SK-N-SH (cell line): ENCODE measurements at regions not wholly inside any gene's neighbourhood (a gene's known extent, or its start where the extent isn't known, plus 50 kb on each side); places are given as distances from the start of the nearest gene placed in this dataset.

ENCODE experiments used
- CTCF ChIA-PET: fragments of 300-600, 350-600 bp; formaldehyde crosslinking; extraction: SDS; loops from one replicate; lab custom pipeline; 2021; lab: Yijun Ruan, JAX
- POLR2A ChIA-PET: fragments of 350-600 bp; sonication (Branson Sonifier 250); formaldehyde crosslinking; extraction: SDS; loops from one replicate; lab custom pipeline; 2020; ENCODE audit warnings: antibody characterized with exemption, inconsistent platforms; lab: Yijun Ruan, JAX
- DNase-seq: peaks from one replicate; pipeline ENCODE4 v3.0.0; 2012
- H2AFZ ChIP-seq: fragments of 200-600 bp; sonication (generic); 2 replicates; pipeline ENCODE4 v1.8.1; 2016; ENCODE audit warnings: antibody characterized with exemption, mild to moderate bottlenecking, low read depth
- H3F3A ChIP-seq: fragments of 200-600 bp; sonication (generic); replicated peaks from 2 replicates; pipeline ENCODE3; 2016; ENCODE audit warnings: antibody characterized with exemption, mild to moderate bottlenecking; ENCODE audit not compliant: insufficient read depth
- H3K27ac ChIP-seq, 2 experiments: fragments of 200-500 bp in 1 of 2; fragments of 200-600 bp in 1 of 2; sonication (Bioruptor generic) in 1 of 2; sonication (generic), shearing (Covaris generic) in 1 of 2; 2 replicates each; pipeline versions ENCODE4 v1.5.1 to v1.6.1; 2014 to 2016; ENCODE audit warnings: low read depth in 2 of 2, inconsistent platforms in 1 of 2, low read length in 1 of 2, mild to moderate bottlenecking in 1 of 2, mixed read lengths in 1 of 2
- H3K27me3 ChIP-seq: fragments of 200-600 bp; sonication (generic), shearing (Covaris generic); 2 replicates; pipeline ENCODE4 v1.6.1; 2016; ENCODE audit warnings: mixed run types; ENCODE audit not compliant: insufficient read depth
- H3K36me3 ChIP-seq, 2 experiments: fragments of 200-500 bp in 1 of 2; fragments of 200-600 bp in 1 of 2; sonication (Bioruptor generic) in 1 of 2; sonication (generic) in 1 of 2; replicated peaks in 1 of 2; 2 replicates each; pipeline versions ENCODE3 to v1.5.1; 2014 to 2016; ENCODE audit warnings: low read length in 1 of 2, mild to moderate bottlenecking in 1 of 2; ENCODE audit not compliant: insufficient read depth in 2 of 2, control insufficient read depth in 1 of 2
- H3K4me1 ChIP-seq, 2 experiments: fragments of 200-500 bp in 1 of 2; fragments of 200-600 bp in 1 of 2; sonication (Bioruptor generic) in 1 of 2; sonication (generic), shearing (Covaris generic) in 1 of 2; 2 replicates each; pipeline versions ENCODE4 v1.5.1 to v1.6.1; 2014 to 2016; ENCODE audit warnings: low read depth in 1 of 2, low read length in 1 of 2, mixed run types in 1 of 2; ENCODE audit not compliant: insufficient read depth in 2 of 2, control insufficient read depth in 1 of 2
- H3K4me2 ChIP-seq: fragments of 200-600 bp; sonication (generic), shearing (Covaris generic); 2 replicates; pipeline ENCODE4 v1.6.1; 2017; ENCODE audit warnings: mixed run types
- H3K4me3 ChIP-seq, 2 experiments: fragments of 200-500 bp in 1 of 2; fragments of 200-600 bp in 1 of 2; sonication (Bioruptor generic) in 1 of 2; sonication (generic), shearing (Covaris generic) in 1 of 2; 2 replicates each; pipeline versions ENCODE4 v1.5.1 to v1.8.1; 2014 to 2016; ENCODE audit warnings: low read depth in 2 of 2, inconsistent platforms in 1 of 2, low read length in 1 of 2, mild to moderate bottlenecking in 1 of 2, mixed read lengths in 1 of 2, moderate library complexity in 1 of 2
- H3K79me2 ChIP-seq: fragments of 200-600 bp; sonication (generic); 2 replicates; pipeline ENCODE4 v1.8.1; 2017; ENCODE audit warnings: mild to moderate bottlenecking; ENCODE audit not compliant: insufficient read depth
- H3K9ac ChIP-seq: fragments of 200-600 bp; sonication (generic); 2 replicates; pipeline ENCODE4 v1.6.1; 2017; ENCODE audit warnings: mixed run types
- H3K9me2 ChIP-seq: fragments of 200-600 bp; sonication (generic); 2 replicates; pipeline ENCODE4 v1.6.1; 2017; ENCODE audit warnings: mixed run types
- H3K9me3 ChIP-seq: fragments of 200-600 bp; sonication (generic); 2 replicates; pipeline ENCODE4 v1.6.1; 2017; ENCODE audit warnings: mixed run types, mild to moderate bottlenecking, moderate library complexity
- H4K20me1 ChIP-seq: fragments of 200-600 bp; sonication (generic); 2 replicates; pipeline ENCODE4 v1.6.1; 2017; ENCODE audit warnings: mild to moderate bottlenecking, mixed run types; ENCODE audit not compliant: insufficient read depth
- CTCF ChIP-seq: fragments of 200-600 bp; sonication (generic); IDR thresholded peaks from 2 replicates; pipeline ENCODE4 v1.6.1; 2017; ENCODE audit warnings: antibody characterized with exemption, mild to moderate bottlenecking, moderate library complexity
- FOSL2 ChIP-seq: IDR thresholded peaks from 2 replicates; pipeline ENCODE4 v1.4.0; 2012; ENCODE audit warnings: low read depth, mild to moderate bottlenecking, moderate library complexity, borderline replicate concordance
- FOXJ3 ChIP-seq: sonication (generic); formaldehyde crosslinking; IDR thresholded peaks from 2 replicates; pipeline ENCODE4 v1.5.1; 2020; ENCODE audit warnings: mild to moderate bottlenecking, missing genetic modification reagents
- FOXM1 ChIP-seq: IDR thresholded peaks from 2 replicates; pipeline ENCODE4 v1.4.0; 2012; ENCODE audit warnings: low read depth, mild to moderate bottlenecking
- GABPA ChIP-seq: IDR thresholded peaks from 2 replicates; pipeline ENCODE4 v1.4.0; 2012; ENCODE audit warnings: low read depth, mild to moderate bottlenecking
- GATA2 ChIP-seq: sonication (generic); formaldehyde crosslinking; IDR thresholded peaks from 2 replicates; pipeline ENCODE4 v1.5.0; 2020; ENCODE audit warnings: mild to moderate bottlenecking, missing genetic modification reagents
- JUND ChIP-seq: IDR thresholded peaks from 2 replicates; pipeline ENCODE4 v1.4.0; 2012
- MXI1 ChIP-seq: IDR thresholded peaks from 2 replicates; pipeline ENCODE4 v1.6.1; 2012; ENCODE audit warnings: mild to moderate bottlenecking, low read depth, low read length, improper control_type of control experiment
- NRF1 ChIP-seq: IDR thresholded peaks from 2 replicates; pipeline ENCODE4 v1.6.1; 2012; ENCODE audit warnings: low read depth, mild to moderate bottlenecking, low read length
- RFX5 ChIP-seq: IDR thresholded peaks from 2 replicates; pipeline ENCODE4 v1.6.1; 2012; ENCODE audit warnings: mild to moderate bottlenecking, improper control_type of control experiment, low read length
- RXRA ChIP-seq: IDR thresholded peaks from 2 replicates; pipeline ENCODE4 v1.4.0; 2012; ENCODE audit warnings: low read depth, mild to moderate bottlenecking, borderline replicate concordance
- TAF1 ChIP-seq: IDR thresholded peaks from 2 replicates; pipeline ENCODE4 v1.6.1; 2012; ENCODE audit warnings: low read depth, mild to moderate bottlenecking, low read length, moderate library complexity, borderline replicate concordance
- YY1 ChIP-seq: IDR thresholded peaks from 2 replicates; pipeline ENCODE4 v1.4.0; 2012; ENCODE audit warnings: low read depth, mild to moderate bottlenecking
- WGBS: methylation state at CpG from one replicate; pipeline ENCODE4 v1.1.6; 2017; ENCODE audit warnings: low lambda C conversion rate; 5-methylcytosine and 5-hydroxymethylcytosine counted together
- TF ChIP-seq, protein P1 (sequence below): IDR thresholded peaks from 2 replicates; pipeline ENCODE4 v1.4.0; 2012; ENCODE audit warnings: low read depth, borderline replicate concordance
- TF ChIP-seq, protein P2 (sequence below): IDR thresholded peaks from 2 replicates; pipeline ENCODE4 v1.6.1; 2012; ENCODE audit warnings: mild to moderate bottlenecking, low read depth, low read length, moderate library complexity
- TF ChIP-seq, protein P3 (sequence below): IDR thresholded peaks from 2 replicates; pipeline ENCODE4; 2012
- TF ChIP-seq, protein P4 (sequence below): fragments of 150-350 bp; IDR thresholded peaks from 2 replicates; pipeline ENCODE4 v1.6.1; 2016; ENCODE audit warnings: mild to moderate bottlenecking, low read depth, low read length

DNA sequence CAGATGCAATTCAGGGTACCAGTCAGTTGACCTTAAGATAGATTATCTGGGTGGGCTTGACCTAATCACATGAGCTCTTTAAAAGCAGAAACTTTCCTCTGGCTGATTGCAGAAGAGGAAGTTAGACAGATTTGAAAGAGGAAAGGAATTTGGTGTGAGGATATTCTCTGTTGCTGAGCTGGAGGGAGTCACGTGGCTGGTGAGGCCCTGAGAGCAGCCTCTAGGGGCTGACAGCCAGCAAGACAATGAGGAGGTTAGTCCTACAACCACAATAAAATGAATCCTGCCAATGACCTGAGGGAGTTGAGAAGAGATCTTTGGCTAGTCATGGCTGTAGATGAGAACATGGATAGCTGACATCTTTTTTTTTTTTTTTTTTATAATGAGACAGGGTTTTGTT lies 87.0 kb upstream of the B3GAT2 start:
- no peak for DNase-seq
- H3K27ac ChIP-seq: no peak overlapping the region
- H2AFZ ChIP-seq: no peak overlapping the region
- TF ChIP-seq, protein P1, sequence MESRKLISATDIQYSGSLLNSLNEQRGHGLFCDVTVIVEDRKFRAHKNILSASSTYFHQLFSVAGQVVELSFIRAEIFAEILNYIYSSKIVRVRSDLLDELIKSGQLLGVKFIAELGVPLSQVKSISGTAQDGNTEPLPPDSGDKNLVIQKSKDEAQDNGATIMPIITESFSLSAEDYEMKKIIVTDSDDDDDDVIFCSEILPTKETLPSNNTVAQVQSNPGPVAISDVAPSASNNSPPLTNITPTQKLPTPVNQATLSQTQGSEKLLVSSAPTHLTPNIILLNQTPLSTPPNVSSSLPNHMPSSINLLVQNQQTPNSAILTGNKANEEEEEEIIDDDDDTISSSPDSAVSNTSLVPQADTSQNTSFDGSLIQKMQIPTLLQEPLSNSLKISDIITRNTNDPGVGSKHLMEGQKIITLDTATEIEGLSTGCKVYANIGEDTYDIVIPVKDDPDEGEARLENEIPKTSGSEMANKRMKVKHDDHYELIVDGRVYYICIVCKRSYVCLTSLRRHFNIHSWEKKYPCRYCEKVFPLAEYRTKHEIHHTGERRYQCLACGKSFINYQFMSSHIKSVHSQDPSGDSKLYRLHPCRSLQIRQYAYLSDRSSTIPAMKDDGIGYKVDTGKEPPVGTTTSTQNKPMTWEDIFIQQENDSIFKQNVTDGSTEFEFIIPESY: no peak
- TF ChIP-seq NRF1 (no peak), YY1 (no peak), FOSL2 (no peak)
- WGBS: 46% methylated on average over 1 of the region's 1 CpG
- no peaks in the 10 kb centered on the region for H4K20me1 ChIP-seq
- H3K9me3 ChIP-seq: no peaks in the 10 kb centered on the region
- no peak overlapping the region for H3K4me2 ChIP-seq
- H3K27me3 ChIP-seq: no peaks in the 10 kb centered on the region; the same call in 1 of the 2 replicates
- H3K4me1 ChIP-seq: peaks cover 0 to 4% of the 10 kb centered on the region in 2 experiments; a peak in 1 of 4 replicates
- CTCF ChIA-PET: interaction anchor here (1.1 kb wide), 1 partner anchor 156 kb away, joined by 3 read pairs; no protein-coding TSS in a partner anchor
- H3K36me3 ChIP-seq: no peaks in the 10 kb centered on the region
- H3K9me2 ChIP-seq: no peaks in the 10 kb centered on the region
- POLR2A ChIA-PET: no interaction called here
- no peak overlapping the region for H3K4me3 ChIP-seq
- H3K9ac ChIP-seq: no peak overlapping the region
- H3F3A ChIP-seq: no peaks in the 10 kb centered on the region
- no peaks in the 10 kb centered on the region for H3K79me2 ChIP-seq

- H3K9me3 ChIP-seq: no peaks in the 10 kb centered on the region
- H3K36me3 ChIP-seq: no peaks in the 10 kb centered on the region
- no peaks in the 10 kb centered on the region for H3K79me2 ChIP-seq
- peaks cover 0 to 4% of the 10 kb centered on the region in 2 experiments; a peak in 1 of 4 replicates for H3K4me1 ChIP-seq
- ChIA-PET CTCF (interaction anchor here (1.1 kb wide), 1 partner anchor 155 kb away, joined by 3 read pairs; no protein-coding TSS in a partner anchor), POLR2A (no interaction called here)
- no peak for DNase-seq
- H3K27ac ChIP-seq: no peak overlapping the region
- no peak overlapping the region for H3K9ac ChIP-seq
- H4K20me1 ChIP-seq: no peaks in the 10 kb centered on the region
- no peaks in the 10 kb centered on the region; the same call in 1 of the 2 replicates for H3K27me3 ChIP-seq
- no peak overlapping the region for H3K4me2 ChIP-seq
- no peak overlapping the region for H3K4me3 ChIP-seq
- H3F3A ChIP-seq: no peaks in the 10 kb centered on the region
- H3K9me2 ChIP-seq: no peaks in the 10 kb centered on the region
- WGBS: 35% methylated on average over 1 of the region's 1 CpG
- no peak overlapping the region for H2AFZ ChIP-seq
- TF ChIP-seq FOXJ3 (no peak), RXRA (no peak), GABPA (no peak), FOSL2 (no peak), FOXM1 (no peak), RFX5 (no peak), GATA2 (CRISPR knock-in tag) (no peak), TAF1 (no peak), CTCF (no peak), YY1 (no peak), JUND (no peak), NRF1 (no peak), MXI1 (no peak)
- TF ChIP-seq, protein P2, sequence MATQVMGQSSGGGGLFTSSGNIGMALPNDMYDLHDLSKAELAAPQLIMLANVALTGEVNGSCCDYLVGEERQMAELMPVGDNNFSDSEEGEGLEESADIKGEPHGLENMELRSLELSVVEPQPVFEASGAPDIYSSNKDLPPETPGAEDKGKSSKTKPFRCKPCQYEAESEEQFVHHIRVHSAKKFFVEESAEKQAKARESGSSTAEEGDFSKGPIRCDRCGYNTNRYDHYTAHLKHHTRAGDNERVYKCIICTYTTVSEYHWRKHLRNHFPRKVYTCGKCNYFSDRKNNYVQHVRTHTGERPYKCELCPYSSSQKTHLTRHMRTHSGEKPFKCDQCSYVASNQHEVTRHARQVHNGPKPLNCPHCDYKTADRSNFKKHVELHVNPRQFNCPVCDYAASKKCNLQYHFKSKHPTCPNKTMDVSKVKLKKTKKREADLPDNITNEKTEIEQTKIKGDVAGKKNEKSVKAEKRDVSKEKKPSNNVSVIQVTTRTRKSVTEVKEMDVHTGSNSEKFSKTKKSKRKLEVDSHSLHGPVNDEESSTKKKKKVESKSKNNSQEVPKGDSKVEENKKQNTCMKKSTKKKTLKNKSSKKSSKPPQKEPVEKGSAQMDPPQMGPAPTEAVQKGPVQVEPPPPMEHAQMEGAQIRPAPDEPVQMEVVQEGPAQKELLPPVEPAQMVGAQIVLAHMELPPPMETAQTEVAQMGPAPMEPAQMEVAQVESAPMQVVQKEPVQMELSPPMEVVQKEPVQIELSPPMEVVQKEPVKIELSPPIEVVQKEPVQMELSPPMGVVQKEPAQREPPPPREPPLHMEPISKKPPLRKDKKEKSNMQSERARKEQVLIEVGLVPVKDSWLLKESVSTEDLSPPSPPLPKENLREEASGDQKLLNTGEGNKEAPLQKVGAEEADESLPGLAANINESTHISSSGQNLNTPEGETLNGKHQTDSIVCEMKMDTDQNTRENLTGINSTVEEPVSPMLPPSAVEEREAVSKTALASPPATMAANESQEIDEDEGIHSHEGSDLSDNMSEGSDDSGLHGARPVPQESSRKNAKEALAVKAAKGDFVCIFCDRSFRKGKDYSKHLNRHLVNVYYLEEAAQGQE: no peak
- TF ChIP-seq, protein P3, sequence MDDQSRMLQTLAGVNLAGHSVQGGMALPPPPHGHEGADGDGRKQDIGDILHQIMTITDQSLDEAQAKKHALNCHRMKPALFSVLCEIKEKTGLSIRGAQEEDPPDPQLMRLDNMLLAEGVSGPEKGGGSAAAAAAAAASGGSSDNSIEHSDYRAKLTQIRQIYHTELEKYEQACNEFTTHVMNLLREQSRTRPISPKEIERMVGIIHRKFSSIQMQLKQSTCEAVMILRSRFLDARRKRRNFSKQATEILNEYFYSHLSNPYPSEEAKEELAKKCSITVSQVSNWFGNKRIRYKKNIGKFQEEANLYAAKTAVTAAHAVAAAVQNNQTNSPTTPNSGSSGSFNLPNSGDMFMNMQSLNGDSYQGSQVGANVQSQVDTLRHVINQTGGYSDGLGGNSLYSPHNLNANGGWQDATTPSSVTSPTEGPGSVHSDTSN: no peak
- TF ChIP-seq, protein P4, sequence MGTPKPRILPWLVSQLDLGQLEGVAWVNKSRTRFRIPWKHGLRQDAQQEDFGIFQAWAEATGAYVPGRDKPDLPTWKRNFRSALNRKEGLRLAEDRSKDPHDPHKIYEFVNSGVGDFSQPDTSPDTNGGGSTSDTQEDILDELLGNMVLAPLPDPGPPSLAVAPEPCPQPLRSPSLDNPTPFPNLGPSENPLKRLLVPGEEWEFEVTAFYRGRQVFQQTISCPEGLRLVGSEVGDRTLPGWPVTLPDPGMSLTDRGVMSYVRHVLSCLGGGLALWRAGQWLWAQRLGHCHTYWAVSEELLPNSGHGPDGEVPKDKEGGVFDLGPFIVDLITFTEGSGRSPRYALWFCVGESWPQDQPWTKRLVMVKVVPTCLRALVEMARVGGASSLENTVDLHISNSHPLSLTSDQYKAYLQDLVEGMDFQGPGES: no peak
Measured at GRCh38 chr6:71044753-71045152, 87.9 kb upstream of the B3GAT2 start.
